ENCODE measurements at regions not wholly inside any gene's neighbourhood (a gene's known extent, or its start where the extent isn't known, plus 50 kb on each side); places are given as distances from the start of the nearest gene placed in this dataset.
"Not testable (repeated sequence)": the region's sequence is repeated elsewhere in the genome, so short reads cannot be mapped to it uniquely, and the experiment has no call there.

GRCh38 chr3:67167481-67167880 is 169.4 kb downstream of the KBTBD8 start:
- no peak for DNase-seq

- no peak for DNase-seq
Measured at GRCh38 chr3:67171841-67172240, 173.7 kb downstream of the KBTBD8 start.

DNA sequence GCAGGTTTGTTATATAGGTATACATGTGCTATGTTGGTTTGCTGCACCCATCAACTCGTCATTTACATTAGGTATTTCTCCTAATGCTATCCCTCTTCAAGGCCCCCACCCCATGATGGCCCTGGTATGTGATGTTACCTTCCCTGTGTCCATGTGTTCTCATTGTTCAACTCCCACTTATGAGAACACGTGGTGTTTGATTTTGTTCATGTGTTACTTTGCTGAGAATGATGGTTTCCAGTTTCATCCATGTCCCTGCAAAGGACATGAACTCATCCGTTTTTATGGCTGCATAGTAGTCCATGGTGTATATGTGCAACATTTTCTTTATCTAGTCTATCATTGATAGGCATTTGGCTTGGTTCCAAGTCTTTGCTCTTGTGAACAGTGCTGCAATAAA is 175.0 kb downstream of the KBTBD8 start:
- not testable (repeated sequence) for DNase-seq

GRCh38 chr3:67176396-67176795 is 178.3 kb downstream of the KBTBD8 start:
- no peak for DNase-seq

- no peak for DNase-seq
Measured at GRCh38 chr3:67192466-67192865, 194.4 kb downstream of the KBTBD8 start.

GRCh38 chr3:67196677-67197076 is 198.6 kb downstream of the KBTBD8 start:
- no peak for DNase-seq

DNA sequence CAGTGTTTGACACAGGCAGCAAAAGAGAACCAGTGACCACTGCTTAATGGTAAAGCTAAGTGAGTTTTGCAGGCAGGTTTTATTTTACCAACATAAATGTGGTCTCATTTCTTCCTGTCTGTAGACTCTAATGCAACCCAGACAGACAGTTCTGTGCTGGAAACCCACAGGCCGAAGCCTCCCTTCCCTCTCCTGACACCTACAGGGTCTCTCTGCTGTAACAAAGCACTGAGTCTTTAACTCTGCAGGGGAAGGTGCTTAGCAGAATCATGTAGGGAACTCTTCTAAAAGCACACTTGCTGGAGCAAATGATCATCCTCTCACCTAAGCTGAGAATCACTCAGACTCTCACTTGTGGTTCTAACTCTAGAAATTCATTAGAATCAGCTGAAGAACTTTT is 200.3 kb downstream of the KBTBD8 start:
- no peak for DNase-seq

DNA sequence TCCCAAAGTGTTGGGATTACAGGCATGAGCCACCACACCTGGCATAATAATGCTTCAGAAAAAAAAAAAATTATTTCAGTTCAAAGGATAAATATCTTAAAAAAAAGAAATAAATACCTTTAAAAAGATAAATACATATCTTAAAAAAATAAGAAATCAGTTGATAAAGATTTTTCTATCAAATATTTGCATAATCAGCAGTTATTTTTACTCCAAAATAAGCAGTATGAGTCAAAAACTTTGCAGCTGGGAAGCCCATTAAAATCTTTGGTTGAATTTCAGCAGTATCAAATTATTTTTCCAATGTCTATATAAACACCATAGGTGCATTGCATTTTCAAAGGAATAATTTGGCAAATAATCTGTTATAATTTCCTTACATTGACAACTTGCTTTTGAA is 202.5 kb downstream of the KBTBD8 start:
- DNase-seq: no peak

DNA sequence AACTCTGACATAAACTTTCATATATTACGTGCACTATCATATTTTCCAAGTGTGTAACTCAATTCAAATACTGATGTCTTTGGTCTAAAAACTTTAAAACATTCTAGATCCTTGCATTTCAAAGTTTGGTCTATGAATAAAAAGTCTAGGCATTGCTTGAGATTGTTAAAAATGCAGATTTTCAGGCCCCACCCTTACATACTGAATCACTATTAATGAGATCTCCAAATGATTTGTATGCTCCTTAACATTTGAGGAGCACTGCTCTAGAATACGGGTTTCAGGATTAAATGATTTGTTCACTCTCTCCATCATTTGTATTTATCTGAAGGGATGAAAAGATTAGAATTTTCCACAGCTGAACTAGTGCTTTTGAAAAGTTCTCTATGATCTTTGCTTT is 202.9 kb downstream of the KBTBD8 start:
- no peak for DNase-seq

DNA sequence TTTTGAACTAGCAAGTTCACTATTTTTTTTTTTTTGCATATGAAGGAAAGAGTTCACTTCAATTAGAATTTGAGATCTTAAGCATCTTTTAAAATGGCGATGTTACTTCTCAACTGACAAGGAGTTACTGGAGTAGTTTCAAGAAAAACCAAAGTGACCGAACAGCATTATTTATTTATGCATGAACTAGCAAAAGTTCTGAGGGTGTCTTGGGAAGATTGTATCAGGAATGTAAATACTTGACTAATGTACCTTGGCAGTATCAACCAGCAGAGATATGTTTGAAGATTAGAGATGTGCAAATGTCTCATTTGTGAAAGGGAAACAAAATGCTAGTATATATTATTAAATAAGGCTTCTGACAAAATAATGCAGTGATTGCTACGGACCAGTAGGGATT is 203.9 kb downstream of the KBTBD8 start:
- no peak for DNase-seq

DNA sequence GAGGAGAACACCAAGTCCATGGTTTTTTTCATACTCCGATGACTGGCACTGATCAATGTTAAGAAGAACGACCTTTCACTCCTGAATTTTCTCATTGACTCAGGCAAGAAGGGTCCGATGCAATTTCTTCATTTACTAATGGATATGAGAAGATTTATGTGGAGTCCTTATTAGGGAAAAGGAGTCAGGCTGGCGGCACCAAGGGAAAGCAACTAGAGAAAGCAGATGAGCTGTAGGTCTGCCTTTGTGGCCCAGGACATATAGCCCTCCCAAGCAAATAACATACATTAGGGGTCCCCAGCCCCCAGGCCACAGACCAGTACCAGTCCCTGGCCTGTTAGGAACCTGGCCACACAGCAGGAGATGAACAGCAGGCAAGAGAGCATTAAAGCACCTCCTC is 206.8 kb downstream of the KBTBD8 start:
- no peak for DNase-seq

GRCh38 chr3:67215690-67216089 is 217.6 kb downstream of the KBTBD8 start:
- DNase-seq: no peak

DNA sequence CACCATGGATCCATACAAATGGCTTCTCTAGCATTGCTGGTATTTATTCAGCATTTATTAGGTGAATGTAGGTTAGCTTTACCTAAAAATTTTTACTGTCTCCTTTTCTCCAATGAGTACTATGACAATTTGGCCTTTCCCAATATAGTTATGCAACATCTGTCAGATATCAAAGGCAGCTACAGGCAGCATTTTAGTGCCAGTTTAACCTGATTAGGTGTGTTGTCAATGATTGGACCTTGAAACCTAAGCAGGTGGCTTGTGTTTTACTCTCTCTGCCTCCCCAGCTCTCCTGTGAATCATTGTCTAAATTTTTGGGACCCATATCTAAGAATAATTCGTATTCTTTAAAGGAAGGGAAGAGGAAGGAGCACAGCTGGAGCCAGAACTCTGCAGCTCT is 228.9 kb downstream of the KBTBD8 start:
- DNase-seq: no peak

- no peak for DNase-seq
Measured at GRCh38 chr3:67228136-67228535, 230.0 kb downstream of the KBTBD8 start.

DNA sequence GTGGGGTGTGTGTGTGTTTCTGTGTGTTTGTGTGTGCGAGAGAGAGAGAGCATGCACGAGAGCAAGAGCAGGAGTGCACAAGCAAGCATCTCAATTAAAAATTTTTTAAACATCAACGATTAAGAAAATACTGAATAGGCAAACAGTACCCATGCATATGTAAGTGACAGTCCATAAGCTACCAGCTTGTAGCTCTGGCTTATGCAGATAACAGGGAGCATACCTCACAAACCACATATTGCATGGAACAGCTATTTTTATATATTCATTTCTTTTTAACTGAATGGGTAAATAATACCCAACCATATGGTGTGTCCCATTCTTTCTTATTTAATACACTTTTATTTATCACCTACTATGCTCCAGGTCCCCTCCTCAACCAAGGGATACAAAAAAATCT is 234.5 kb downstream of the KBTBD8 start:
- no peak for DNase-seq

- DNase-seq: no peak
Measured at GRCh38 chr3:67239353-67239752, 241.2 kb downstream of the KBTBD8 start.

DNA sequence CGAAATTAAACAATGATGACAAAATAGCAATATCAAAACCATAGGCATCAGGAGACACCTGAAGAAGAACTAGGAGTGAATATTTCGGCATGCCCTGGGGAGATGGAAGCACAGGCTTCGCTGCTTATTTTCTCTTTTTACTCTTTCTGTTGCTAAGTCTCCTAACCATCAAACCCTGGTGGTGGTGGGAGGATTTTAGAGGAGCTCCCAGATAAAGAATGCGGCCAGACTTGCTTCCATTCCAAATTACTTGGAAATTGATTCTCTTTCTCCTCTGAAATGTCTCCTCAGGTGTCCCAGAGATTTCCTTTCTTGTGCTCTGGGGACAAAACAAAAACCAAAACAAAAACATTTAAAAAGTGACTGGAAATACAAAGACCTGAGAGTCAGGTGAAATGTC is 243.0 kb downstream of the KBTBD8 start:
- DNase-seq: no peak

DNA sequence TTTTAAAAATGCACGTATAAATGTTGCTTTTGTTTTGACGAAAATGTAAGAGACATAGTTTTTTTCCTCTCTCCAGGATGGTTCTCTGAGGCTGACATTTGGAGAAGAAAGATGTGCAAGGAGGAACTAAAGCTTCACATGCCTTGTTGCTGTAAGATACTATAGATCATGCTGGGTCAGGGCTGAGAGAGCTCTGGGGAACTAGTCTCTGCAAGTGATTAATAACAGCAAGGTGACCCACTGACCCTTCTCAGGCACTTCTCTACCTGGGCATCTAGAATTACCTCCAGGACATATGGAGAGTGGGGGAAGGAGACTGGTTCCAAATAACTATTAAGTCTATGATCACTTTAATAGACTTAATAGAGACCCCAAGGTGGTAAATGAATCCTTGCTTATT is 246.0 kb downstream of the KBTBD8 start:
- DNase-seq: no peak

- DNase-seq: no peak
Measured at GRCh38 chr3:67245545-67245944, 247.4 kb downstream of the KBTBD8 start.

GRCh38 chr3:67248726-67249125 is 250.6 kb downstream of the KBTBD8 start:
- no peak for DNase-seq

DNA sequence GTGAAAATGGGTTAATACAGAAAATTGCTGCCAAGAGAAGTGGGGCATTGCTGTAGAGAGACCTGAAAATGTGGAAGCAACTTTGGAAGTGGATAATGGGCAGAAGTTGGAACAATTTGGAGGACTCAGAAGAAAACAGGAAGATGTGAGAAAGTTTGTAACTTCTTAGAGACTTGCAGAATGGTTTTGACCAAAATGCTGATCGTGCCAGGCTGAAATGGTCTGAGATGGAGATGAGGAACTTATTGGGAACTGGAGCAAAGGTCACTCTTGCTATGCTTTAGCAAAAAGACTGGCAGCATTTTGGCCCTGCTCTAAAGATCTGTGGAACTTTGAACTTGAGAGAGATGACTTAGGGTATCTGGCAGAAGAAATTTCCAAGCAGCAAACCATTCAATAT is 254.8 kb downstream of the KBTBD8 start:
- DNase-seq: not testable (repeated sequence)

DNA sequence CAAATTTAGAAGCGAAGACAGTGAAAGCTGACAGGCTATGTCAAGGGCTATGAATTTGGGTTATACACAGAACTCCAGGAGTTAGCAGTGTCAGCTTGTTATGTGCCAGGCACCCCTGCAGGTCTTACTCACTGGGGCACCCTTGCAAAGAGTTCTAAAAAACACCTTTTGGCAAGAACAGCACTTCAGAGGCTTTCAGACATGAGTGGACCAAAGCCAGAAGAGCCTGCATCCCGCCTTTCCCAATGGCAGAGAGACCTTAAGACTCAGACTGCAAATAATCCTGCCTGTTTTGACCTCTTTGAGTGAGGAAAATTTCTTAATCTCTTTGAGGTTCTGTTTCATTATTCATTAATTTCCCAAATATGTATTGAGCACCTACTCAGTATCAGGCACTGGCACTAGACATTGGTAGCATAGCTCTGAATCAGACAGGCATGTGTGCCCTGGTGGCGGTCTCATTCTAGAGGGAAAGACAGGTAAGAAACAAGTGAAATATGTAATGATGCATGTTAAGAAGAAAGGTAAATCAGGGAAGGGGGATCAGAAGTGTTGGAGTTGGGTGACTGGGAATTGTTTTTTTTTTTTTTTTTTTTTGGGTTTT is 280.0 kb downstream of the KBTBD8 start:
- no peak for DNase-seq

DNA sequence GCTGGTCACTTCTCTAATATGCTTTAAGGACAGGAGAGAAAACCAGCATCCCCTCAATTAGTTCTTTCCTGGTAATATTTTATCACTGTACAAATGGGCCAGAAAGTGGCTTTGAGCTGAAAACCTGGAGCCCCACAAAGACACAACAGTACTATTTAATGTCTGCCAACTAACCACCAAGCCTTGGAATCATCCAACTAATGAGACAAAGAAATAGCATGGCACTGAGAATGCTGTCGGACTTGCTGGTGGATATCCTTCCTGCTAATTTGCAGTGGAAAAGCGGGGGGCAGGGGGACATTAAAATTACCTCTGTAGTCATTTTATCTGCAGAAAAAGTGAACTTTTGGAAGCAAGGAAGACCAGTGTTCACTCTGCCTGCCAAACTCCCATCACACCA is 288.5 kb downstream of the KBTBD8 start:
- DNase-seq: no peak

- no peak for DNase-seq
Measured at GRCh38 chr3:67288466-67289106, 290.5 kb downstream of the KBTBD8 start.

DNA sequence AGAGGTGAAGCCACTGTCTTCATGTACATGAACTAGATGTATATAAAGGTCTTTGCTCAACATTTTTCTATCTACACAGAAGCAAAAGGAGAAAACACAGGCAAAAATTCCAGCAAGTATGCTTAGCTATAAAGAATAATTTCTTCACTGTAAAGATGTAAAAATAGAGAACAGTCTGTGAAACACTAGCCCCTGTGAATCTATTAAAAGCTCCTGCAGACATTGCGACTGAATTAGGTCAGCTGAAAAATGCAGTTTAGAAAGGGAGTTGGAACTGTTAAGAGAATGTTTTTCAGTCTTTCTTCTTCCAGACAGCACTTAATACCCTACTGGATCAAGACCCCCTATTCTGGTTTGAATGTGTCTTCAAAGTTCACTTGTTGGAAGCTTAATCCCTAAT is 291.5 kb downstream of the KBTBD8 start:
- no peak for DNase-seq

Data from HCEC 1CT (cell line).